ENCODE measurements at regions not wholly inside any gene's neighbourhood (a gene's known extent, or its start where the extent isn't known, plus 50 kb on each side); places are given as distances from the start of the nearest gene placed in this dataset.

DNA sequence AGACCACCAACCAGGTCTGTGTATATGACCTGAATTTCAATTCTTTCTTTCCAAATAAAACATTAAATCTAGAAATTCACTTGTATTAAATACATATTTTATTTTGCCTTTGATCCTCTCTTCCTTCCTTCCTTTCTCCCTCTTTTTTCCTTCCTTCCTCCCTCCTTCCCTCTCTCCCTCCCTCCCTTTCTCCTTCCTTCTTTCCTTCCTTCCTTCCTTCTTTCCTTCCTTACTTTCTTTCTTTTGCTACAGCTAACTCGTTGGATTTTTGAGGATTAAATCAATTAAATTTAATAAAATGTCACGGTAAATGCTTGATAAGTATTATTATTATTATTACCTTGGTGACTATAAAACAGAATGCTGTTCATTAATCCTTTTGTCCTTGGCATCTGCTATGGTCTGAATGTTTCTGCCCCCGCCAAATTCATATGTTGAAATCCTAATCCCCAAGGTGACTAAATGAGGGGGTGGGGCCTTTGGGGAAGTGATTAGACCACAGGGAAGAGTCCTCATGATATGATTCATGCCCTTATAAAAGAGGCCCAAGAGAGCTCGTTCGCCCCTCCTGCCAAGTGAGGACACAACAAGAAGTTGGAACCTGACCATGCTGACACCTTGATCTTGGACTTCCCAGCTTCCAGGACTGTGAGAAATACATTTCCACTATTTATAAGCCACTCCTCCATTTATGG, 67.6 kb upstream of the BTBD3 start:
- Histone ChIP-seq H3K9me3 (no peaks in the 10 kb centered on the region), H3K4me3 (ENCODE audit: low read depth, low read length) (no peak overlapping the region), H3K4me1 (no peaks in the 10 kb centered on the region), H3K36me3 (no peaks in the 10 kb centered on the region), H3K27me3 (no peaks in the 10 kb centered on the region)
- DNase-seq: no peak
- TF ChIP-seq, protein P1, sequence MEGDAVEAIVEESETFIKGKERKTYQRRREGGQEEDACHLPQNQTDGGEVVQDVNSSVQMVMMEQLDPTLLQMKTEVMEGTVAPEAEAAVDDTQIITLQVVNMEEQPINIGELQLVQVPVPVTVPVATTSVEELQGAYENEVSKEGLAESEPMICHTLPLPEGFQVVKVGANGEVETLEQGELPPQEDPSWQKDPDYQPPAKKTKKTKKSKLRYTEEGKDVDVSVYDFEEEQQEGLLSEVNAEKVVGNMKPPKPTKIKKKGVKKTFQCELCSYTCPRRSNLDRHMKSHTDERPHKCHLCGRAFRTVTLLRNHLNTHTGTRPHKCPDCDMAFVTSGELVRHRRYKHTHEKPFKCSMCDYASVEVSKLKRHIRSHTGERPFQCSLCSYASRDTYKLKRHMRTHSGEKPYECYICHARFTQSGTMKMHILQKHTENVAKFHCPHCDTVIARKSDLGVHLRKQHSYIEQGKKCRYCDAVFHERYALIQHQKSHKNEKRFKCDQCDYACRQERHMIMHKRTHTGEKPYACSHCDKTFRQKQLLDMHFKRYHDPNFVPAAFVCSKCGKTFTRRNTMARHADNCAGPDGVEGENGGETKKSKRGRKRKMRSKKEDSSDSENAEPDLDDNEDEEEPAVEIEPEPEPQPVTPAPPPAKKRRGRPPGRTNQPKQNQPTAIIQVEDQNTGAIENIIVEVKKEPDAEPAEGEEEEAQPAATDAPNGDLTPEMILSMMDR (IDR thresholded peaks at IDR 0.05; ENCODE audit: low read depth, low read length): no peak

DNA sequence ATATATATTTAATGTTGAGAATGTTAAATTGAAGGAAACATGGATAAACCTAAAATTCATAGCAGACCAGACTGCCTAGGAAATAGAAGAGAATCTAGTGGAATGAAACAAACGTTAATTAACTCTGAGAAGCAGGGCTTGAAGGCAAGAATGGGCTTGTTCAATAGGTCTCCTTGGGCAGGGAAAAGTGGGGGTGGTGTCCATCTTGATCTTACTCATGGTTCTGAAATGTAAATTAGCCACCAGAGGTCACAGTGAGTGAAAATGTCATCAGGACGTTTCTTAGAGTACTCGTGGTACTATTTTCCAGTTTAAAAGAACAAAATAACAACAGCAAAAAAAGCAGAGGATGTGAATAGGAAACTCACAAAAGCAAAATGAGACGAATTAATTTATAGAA, 66.8 kb upstream of the BTBD3 start:
- Histone ChIP-seq H3K4me3 (ENCODE audit: low read depth, low read length) (no peak overlapping the region), H3K4me1 (no peaks in the 10 kb centered on the region), H3K27me3 (no peaks in the 10 kb centered on the region), H3K9me3 (no peaks in the 10 kb centered on the region), H3K36me3 (no peaks in the 10 kb centered on the region)
- TF ChIP-seq, protein P1 (IDR thresholded peaks at IDR 0.05; ENCODE audit: low read depth, low read length): no peak
- no peak for DNase-seq

DNA sequence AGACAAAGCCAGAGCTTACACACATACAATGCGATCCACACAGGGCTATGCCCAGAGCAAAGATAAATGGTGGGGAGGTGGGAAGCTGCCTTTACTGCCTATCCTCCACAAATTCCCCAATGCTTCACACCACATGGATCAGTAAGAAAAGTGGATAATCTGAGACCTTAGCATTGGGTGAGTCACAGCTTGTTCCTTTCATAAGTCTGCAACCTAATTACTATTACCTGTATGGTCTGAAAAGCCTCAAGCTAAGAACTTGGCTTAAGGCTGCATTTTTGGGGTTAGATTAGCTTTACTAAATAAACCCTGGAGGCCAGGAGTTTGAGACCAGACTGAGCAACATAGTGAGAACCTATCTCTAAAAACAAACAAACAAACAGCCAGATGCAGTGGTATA, 66.0 kb upstream of the BTBD3 start:
- no peaks in the 10 kb centered on the region for H3K27me3 ChIP-seq
- no peak overlapping the region for H3K4me3 ChIP-seq (ENCODE audit: low read depth, low read length)
- TF ChIP-seq, protein P1 (IDR thresholded peaks at IDR 0.05; ENCODE audit: low read depth, low read length): no peak
- H3K9me3 ChIP-seq: no peaks in the 10 kb centered on the region
- DNase-seq: no peak
- H3K36me3 ChIP-seq: no peaks in the 10 kb centered on the region
- H3K4me1 ChIP-seq: no peaks in the 10 kb centered on the region

DNA sequence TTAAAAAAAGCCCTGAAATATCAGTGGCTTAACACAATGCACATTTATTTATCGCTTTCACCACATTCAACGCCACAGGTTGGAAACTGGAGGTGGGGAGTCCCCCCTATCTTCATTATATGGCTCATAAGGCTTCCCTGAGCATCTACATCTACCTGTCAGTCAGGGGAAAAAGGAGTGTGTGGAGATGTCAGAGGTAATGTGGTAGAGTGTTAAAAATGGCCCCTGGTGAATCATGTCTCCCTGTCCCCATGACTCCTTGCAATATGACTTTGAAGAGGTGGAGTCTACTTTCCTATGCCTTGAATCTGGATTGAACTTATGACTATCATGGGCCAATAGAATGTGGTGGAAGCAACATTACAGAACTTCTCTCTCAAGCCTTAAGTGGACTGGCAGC, 65.5 kb upstream of the BTBD3 start:
- Histone ChIP-seq H3K4me1 (no peaks in the 10 kb centered on the region), H3K36me3 (no peaks in the 10 kb centered on the region), H3K4me3 (ENCODE audit: low read depth, low read length) (no peak overlapping the region), H3K9me3 (no peaks in the 10 kb centered on the region), H3K27me3 (no peaks in the 10 kb centered on the region)
- TF ChIP-seq, protein P1 (IDR thresholded peaks at IDR 0.05; ENCODE audit: low read depth, low read length): no peak
- no peak for DNase-seq

DNA sequence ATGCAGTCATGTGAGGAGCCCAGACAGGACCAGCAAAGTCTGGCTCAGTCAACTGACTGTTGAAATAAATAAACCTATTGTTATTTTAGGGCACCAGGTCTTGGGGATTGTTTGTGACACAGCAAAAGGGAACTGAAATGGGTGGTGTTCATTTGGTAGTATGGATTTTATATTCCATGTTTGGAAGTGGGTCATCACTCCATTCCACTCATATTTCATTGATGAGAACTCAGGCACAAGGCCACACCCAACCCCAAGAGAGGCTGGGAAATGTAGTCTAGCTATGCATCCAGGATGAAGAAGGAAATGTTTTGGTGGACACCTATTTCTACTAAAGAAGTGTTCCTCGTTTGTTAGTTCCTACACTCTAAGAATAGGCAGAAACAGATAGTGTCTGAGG, 64.9 kb upstream of the BTBD3 start:
- H3K4me1 ChIP-seq: no peaks in the 10 kb centered on the region
- H3K27me3 ChIP-seq: no peaks in the 10 kb centered on the region
- no peaks in the 10 kb centered on the region for H3K9me3 ChIP-seq
- TF ChIP-seq, protein P1 (IDR thresholded peaks at IDR 0.05; ENCODE audit: low read depth, low read length): no peak
- H3K4me3 ChIP-seq (ENCODE audit: low read depth, low read length): no peak overlapping the region
- H3K36me3 ChIP-seq: no peaks in the 10 kb centered on the region
- DNase-seq: no peak

DNA sequence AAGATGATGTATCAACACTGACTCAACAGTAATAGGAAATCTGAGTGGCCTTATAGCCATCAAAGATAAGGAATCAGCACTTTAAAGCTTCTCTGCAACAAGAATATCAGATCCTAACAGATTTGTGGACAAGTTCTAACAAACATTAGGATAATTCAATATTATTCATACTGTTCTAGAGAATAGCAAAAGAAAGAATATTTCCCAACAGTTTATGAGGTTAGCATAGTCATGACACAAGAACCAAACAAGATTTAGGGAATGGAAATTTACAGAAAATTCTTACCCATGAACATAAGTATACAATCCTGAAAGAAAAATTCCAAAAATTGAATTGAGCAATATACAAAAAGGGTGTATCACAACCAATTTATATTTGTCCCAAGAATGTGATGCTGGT, 64.3 kb upstream of the BTBD3 start:
- no peaks in the 10 kb centered on the region for H3K4me1 ChIP-seq
- TF ChIP-seq, protein P1 (IDR thresholded peaks at IDR 0.05; ENCODE audit: low read depth, low read length): no peak
- H3K4me3 ChIP-seq (ENCODE audit: low read depth, low read length): no peak overlapping the region
- no peaks in the 10 kb centered on the region for H3K9me3 ChIP-seq
- H3K27me3 ChIP-seq: no peaks in the 10 kb centered on the region
- no peak for DNase-seq
- no peaks in the 10 kb centered on the region for H3K36me3 ChIP-seq
